HUES6 (cell line): ENCODE measurements at regions not wholly inside any gene's neighbourhood (a gene's known extent, or its start where the extent isn't known, plus 50 kb on each side); places are given as distances from the start of the nearest gene placed in this dataset.

Experiments used
- H3K27ac ChIP-seq: 2 replicates; pipeline ENCODE4 v1.7.0; 2013; ENCODE audit warnings: low read depth, mild to moderate bottlenecking, low read length, inconsistent platforms
- H3K27me3 ChIP-seq: 2 replicates; pipeline ENCODE4 v1.6.1; 2013; ENCODE audit warnings: low read length; ENCODE audit not compliant: control insufficient read depth, insufficient read depth
- H3K36me3 ChIP-seq: 2 replicates; pipeline ENCODE4 v1.6.1; 2013; ENCODE audit warnings: low read length; ENCODE audit not compliant: control insufficient read depth, insufficient read depth
- H3K4me1 ChIP-seq: 2 replicates; pipeline ENCODE4 v1.6.1; 2013; ENCODE audit warnings: low read length; ENCODE audit not compliant: control insufficient read depth, insufficient read depth
- H3K4me3 ChIP-seq: 2 replicates; pipeline ENCODE4 v1.5.1; 2013; ENCODE audit warnings: low read depth, low read length
- H3K9ac ChIP-seq: one replicate; pipeline ENCODE4 v1.6.1; 2013; ENCODE audit warnings: mild to moderate bottlenecking, low read length
- H3K9me3 ChIP-seq: 2 replicates; pipeline ENCODE4 v1.6.1; 2013; ENCODE audit warnings: low read depth, low read length; ENCODE audit not compliant: control insufficient read depth, insufficient read depth

- Histone ChIP-seq H3K9ac (no peak overlapping the region), H3K4me1 (peaks cover 8% of the 10 kb centered on the region; the same call in 1 of the 2 replicates), H3K27ac (no peak overlapping the region), H3K27me3 (no peaks in the 10 kb centered on the region), H3K4me3 (no peak overlapping the region), H3K36me3 (no peaks in the 10 kb centered on the region), H3K9me3 (peaks cover 6% of the 10 kb centered on the region)
Observed at GRCh38 chr13:90401150-90401549, 946.3 kb upstream of the MIR17HG start.

GRCh38 chr13:90402102-90402501 is 945.4 kb upstream of the MIR17HG start:
- Histone ChIP-seq H3K4me1 (peaks cover 7% of the 10 kb centered on the region; the same call in 1 of the 2 replicates), H3K9ac (no peak overlapping the region), H3K36me3 (no peaks in the 10 kb centered on the region), H3K4me3 (no peak overlapping the region), H3K27ac (no peak overlapping the region), H3K27me3 (no peaks in the 10 kb centered on the region), H3K9me3 (peaks cover 6% of the 10 kb centered on the region)

GRCh38 chr13:90402613-90403012 is 944.9 kb upstream of the MIR17HG start:
- no peak overlapping the region for H3K27ac ChIP-seq
- H3K36me3 ChIP-seq, result no peaks in the 10 kb centered on the region
- no peak overlapping the region for H3K9ac ChIP-seq
- H3K9me3 ChIP-seq, result peaks cover 6% of the 10 kb centered on the region
- H3K27me3 ChIP-seq, result no peaks in the 10 kb centered on the region
- H3K4me3 ChIP-seq, result no peak overlapping the region
- H3K4me1 ChIP-seq, result peaks cover 2% of the 10 kb centered on the region; the same call in 1 of the 2 replicates

- no peaks in the 10 kb centered on the region for H3K36me3 ChIP-seq
- no peak overlapping the region for H3K9ac ChIP-seq
- no peak overlapping the region for H3K27ac ChIP-seq
- H3K9me3 ChIP-seq, result peaks cover 6% of the 10 kb centered on the region
- H3K27me3 ChIP-seq, result no peaks in the 10 kb centered on the region
- H3K4me1 ChIP-seq, result no peaks in the 10 kb centered on the region
- H3K4me3 ChIP-seq, result no peak overlapping the region
Observed at GRCh38 chr13:90403330-90404082, 944.0 kb upstream of the MIR17HG start.

GRCh38 chr13:90405301-90405700 is 942.2 kb upstream of the MIR17HG start:
- Histone ChIP-seq H3K4me1 (no peaks in the 10 kb centered on the region), H3K27me3 (no peaks in the 10 kb centered on the region), H3K9me3 (peaks cover 6% of the 10 kb centered on the region), H3K36me3 (no peaks in the 10 kb centered on the region), H3K27ac (no peak overlapping the region), H3K9ac (no peak overlapping the region), H3K4me3 (no peak overlapping the region)

GRCh38 chr13:90412980-90413379 is 934.5 kb upstream of the MIR17HG start:
- no peaks in the 10 kb centered on the region for H3K9me3 ChIP-seq
- H3K4me1 ChIP-seq, result peaks cover 14% of the 10 kb centered on the region
- no peaks in the 10 kb centered on the region for H3K27me3 ChIP-seq

GRCh38 chr13:90413548-90413947 is 933.9 kb upstream of the MIR17HG start:
- Histone ChIP-seq H3K27ac (no peak overlapping the region), H3K27me3 (no peaks in the 10 kb centered on the region), H3K9ac (no peak overlapping the region), H3K9me3 (no peaks in the 10 kb centered on the region), H3K36me3 (no peaks in the 10 kb centered on the region), H3K4me1 (peaks cover 14% of the 10 kb centered on the region), H3K4me3 (no peak overlapping the region)

More at GRCh38 chr13:90412980-90413379, 934.5 kb upstream of the MIR17HG start:
- no peaks in the 10 kb centered on the region for H3K36me3 ChIP-seq
- no peak overlapping the region for H3K9ac ChIP-seq
- no peak overlapping the region for H3K27ac ChIP-seq
- no peak overlapping the region for H3K4me3 ChIP-seq

GRCh38 chr13:90414691-90415596 is 932.5 kb upstream of the MIR17HG start:
- no peaks in the 10 kb centered on the region for H3K9me3 ChIP-seq
- no peaks in the 10 kb centered on the region for H3K36me3 ChIP-seq
- no peak overlapping the region for H3K4me3 ChIP-seq
- H3K9ac ChIP-seq, result no peak overlapping the region
- H3K27ac ChIP-seq, result peak overlapping the region; percentile 1; the same call in 1 of the 2 replicates
- H3K27me3 ChIP-seq, result no peaks in the 10 kb centered on the region
- H3K4me1 ChIP-seq, result peaks cover 14% of the 10 kb centered on the region

- Histone ChIP-seq H3K9ac (peak overlapping the region; percentile 19), H3K9me3 (no peaks in the 10 kb centered on the region), H3K4me3 (no peak overlapping the region), H3K27me3 (no peaks in the 10 kb centered on the region), H3K27ac (peak overlapping the region; percentile 46; the same call in 1 of the 2 replicates), H3K4me1 (peaks cover 14% of the 10 kb centered on the region), H3K36me3 (no peaks in the 10 kb centered on the region)
Observed at GRCh38 chr13:90415902-90416301, 931.6 kb upstream of the MIR17HG start.

- H3K4me3 ChIP-seq, result no peak overlapping the region
- H3K36me3 ChIP-seq, result no peaks in the 10 kb centered on the region
- H3K27me3 ChIP-seq, result no peaks in the 10 kb centered on the region
- no peak overlapping the region for H3K27ac ChIP-seq
- no peaks in the 10 kb centered on the region for H3K9me3 ChIP-seq
- peaks cover 14% of the 10 kb centered on the region for H3K4me1 ChIP-seq
- no peak overlapping the region for H3K9ac ChIP-seq
Observed at GRCh38 chr13:90416519-90416918, 931.0 kb upstream of the MIR17HG start.

- H3K9me3 ChIP-seq, result no peaks in the 10 kb centered on the region
- no peak overlapping the region for H3K27ac ChIP-seq
- H3K27me3 ChIP-seq, result no peaks in the 10 kb centered on the region
- no peak overlapping the region for H3K4me3 ChIP-seq
- H3K4me1 ChIP-seq, result peaks cover 14% of the 10 kb centered on the region
- no peak overlapping the region for H3K9ac ChIP-seq
- no peaks in the 10 kb centered on the region for H3K36me3 ChIP-seq
Observed at GRCh38 chr13:90416938-90417337, 930.5 kb upstream of the MIR17HG start.
